ENCODE measurements at regions not wholly inside any gene's neighbourhood (a gene's known extent, or its start where the extent isn't known, plus 50 kb on each side); places are given as distances from the start of the nearest gene placed in this dataset.
"Not testable (repeated sequence)": the region's sequence is repeated elsewhere in the genome, so short reads cannot be mapped to it uniquely, and the experiment has no call there.

- DNase-seq (ENCODE audit: low read depth in 2 of 2), result peak in 1 of 2 donors; percentile 14
These were observed 51.7 kb downstream of the PPIAL4C start for GRCh38 chr1:149635290-149635899.

- peak; percentile 86 to 89 for DNase-seq (ENCODE audit: low read depth in 2 of 2)
These were observed 52.9 kb downstream of the PPIAL4C start for GRCh38 chr1:149636286-149637122.

- DNase-seq (ENCODE audit: low read depth in 2 of 2), result not testable (repeated sequence)
These were observed 54.8 kb downstream of the PPIAL4C start for GRCh38 chr1:149638481-149638880.

GRCh38 chr1:149638901-149639658, 55.4 kb downstream of the PPIAL4C start:
- DNase-seq (ENCODE audit: low read depth in 2 of 2), result not testable (repeated sequence)

GRCh38 chr1:149641179-149641578, 57.5 kb downstream of the PPIAL4C start:
- DNase-seq (ENCODE audit: low read depth in 2 of 2), result not testable (repeated sequence)

- not testable (repeated sequence) for DNase-seq (ENCODE audit: low read depth in 2 of 2)
These were observed 61.2 kb downstream of the PPIAL4C start for GRCh38 chr1:149644818-149645217.

- DNase-seq (ENCODE audit: low read depth in 2 of 2), result not testable (repeated sequence)
These were observed 62.8 kb downstream of the PPIAL4C start for GRCh38 chr1:149646360-149647017.

- DNase-seq (ENCODE audit: low read depth in 2 of 2), result not testable (repeated sequence)
These were observed 63.3 kb downstream of the PPIAL4C start for GRCh38 chr1:149647018-149647373.

GRCh38 chr1:149657750-149658149, 74.1 kb downstream of the PPIAL4C start:
- DNase-seq (ENCODE audit: low read depth in 2 of 2), result not testable (repeated sequence)

GRCh38 chr1:149658175-149658574, 74.5 kb downstream of the PPIAL4C start:
- not testable (repeated sequence) for DNase-seq (ENCODE audit: low read depth in 2 of 2)

- DNase-seq (ENCODE audit: low read depth in 2 of 2), result not testable (repeated sequence)
These were observed 81.0 kb downstream of the PPIAL4C start for GRCh38 chr1:149664624-149665023.

- not testable (repeated sequence) for DNase-seq (ENCODE audit: low read depth in 2 of 2)
These were observed 81.4 kb downstream of the PPIAL4C start for GRCh38 chr1:149665033-149665432.

GRCh38 chr1:149665528-149665927, 81.9 kb downstream of the PPIAL4C start:
- not testable (repeated sequence) for DNase-seq (ENCODE audit: low read depth in 2 of 2)

GRCh38 chr1:149673231-149673909, 89.7 kb downstream of the PPIAL4C start:
- not testable (repeated sequence) for DNase-seq (ENCODE audit: low read depth in 2 of 2)

- DNase-seq (ENCODE audit: low read depth in 2 of 2), result not testable (repeated sequence)
These were observed 91.3 kb downstream of the PPIAL4C start for GRCh38 chr1:149674921-149675320.

GRCh38 chr1:149677359-149677758, 93.7 kb downstream of the PPIAL4C start:
- not testable (repeated sequence) for DNase-seq (ENCODE audit: low read depth in 2 of 2)

GRCh38 chr1:149686593-149687238, 95.8 kb upstream of the FCGR1A start:
- DNase-seq (ENCODE audit: low read depth in 2 of 2), result not testable (repeated sequence)

GRCh38 chr1:149691399-149691798, 91.1 kb upstream of the FCGR1A start:
- DNase-seq (ENCODE audit: low read depth in 2 of 2), result not testable (repeated sequence)

GRCh38 chr1:149692804-149693539, 89.5 kb upstream of the FCGR1A start:
- peak in 1 of 2 donors; percentile 1 for DNase-seq (ENCODE audit: low read depth in 2 of 2)

- DNase-seq (ENCODE audit: low read depth in 2 of 2), result not testable (repeated sequence)
These were observed 87.4 kb upstream of the FCGR1A start for GRCh38 chr1:149695066-149695465.
